ENCODE measurements at regions not wholly inside any gene's neighbourhood (a gene's known extent, or its start where the extent isn't known, plus 50 kb on each side); places are given as distances from the start of the nearest gene placed in this dataset.

GRCh38 chrX:109952050-109952449 lies 50.9 kb upstream of the TMEM164 start:
- no peak for TF ChIP-seq MAFK (IDR thresholded peaks at IDR 0.05; ENCODE audit: partially characterized antibody)
- no peak for TF ChIP-seq HOXA7 (CRISPR knock-in tag; IDR thresholded peaks at IDR 0.05)
- TF ChIP-seq, protein P1, sequence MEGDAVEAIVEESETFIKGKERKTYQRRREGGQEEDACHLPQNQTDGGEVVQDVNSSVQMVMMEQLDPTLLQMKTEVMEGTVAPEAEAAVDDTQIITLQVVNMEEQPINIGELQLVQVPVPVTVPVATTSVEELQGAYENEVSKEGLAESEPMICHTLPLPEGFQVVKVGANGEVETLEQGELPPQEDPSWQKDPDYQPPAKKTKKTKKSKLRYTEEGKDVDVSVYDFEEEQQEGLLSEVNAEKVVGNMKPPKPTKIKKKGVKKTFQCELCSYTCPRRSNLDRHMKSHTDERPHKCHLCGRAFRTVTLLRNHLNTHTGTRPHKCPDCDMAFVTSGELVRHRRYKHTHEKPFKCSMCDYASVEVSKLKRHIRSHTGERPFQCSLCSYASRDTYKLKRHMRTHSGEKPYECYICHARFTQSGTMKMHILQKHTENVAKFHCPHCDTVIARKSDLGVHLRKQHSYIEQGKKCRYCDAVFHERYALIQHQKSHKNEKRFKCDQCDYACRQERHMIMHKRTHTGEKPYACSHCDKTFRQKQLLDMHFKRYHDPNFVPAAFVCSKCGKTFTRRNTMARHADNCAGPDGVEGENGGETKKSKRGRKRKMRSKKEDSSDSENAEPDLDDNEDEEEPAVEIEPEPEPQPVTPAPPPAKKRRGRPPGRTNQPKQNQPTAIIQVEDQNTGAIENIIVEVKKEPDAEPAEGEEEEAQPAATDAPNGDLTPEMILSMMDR (IDR thresholded peaks at IDR 0.05) = no peak
- TF ChIP-seq MYC (IDR thresholded peaks at IDR 0.05; ENCODE audit: borderline replicate concordance, low read length) = no peak
- TF ChIP-seq POLR2AphosphoS2 (conservative IDR thresholded peaks at IDR 0.05; ENCODE audit: low read length) = no peak
- no peak for TF ChIP-seq EP300 (IDR thresholded peaks at IDR 0.05)
- TF ChIP-seq CEBPB (IDR thresholded peaks at IDR 0.05) = no peak
- TF ChIP-seq POLR2A (IDR thresholded peaks at IDR 0.05; ENCODE audit: low read length) = no peak
- TF ChIP-seq RNF2 (IDR thresholded peaks at IDR 0.05; ENCODE audit: borderline replicate concordance, low read depth) = no peak
- TF ChIP-seq RFX5 (IDR thresholded peaks at IDR 0.05) = no peak
